ENCODE measurements at regions not wholly inside any gene's neighbourhood (a gene's known extent, or its start where the extent isn't known, plus 50 kb on each side); places are given as distances from the start of the nearest gene placed in this dataset.

- no peak for DNase-seq
Measured at GRCh38 chr3:10743366-10744097, 72.5 kb upstream of the SLC6A11 start.

- DNase-seq, result peak; percentile 0
Measured at GRCh38 chr3:10744098-10744465, 71.9 kb upstream of the SLC6A11 start.

DNA sequence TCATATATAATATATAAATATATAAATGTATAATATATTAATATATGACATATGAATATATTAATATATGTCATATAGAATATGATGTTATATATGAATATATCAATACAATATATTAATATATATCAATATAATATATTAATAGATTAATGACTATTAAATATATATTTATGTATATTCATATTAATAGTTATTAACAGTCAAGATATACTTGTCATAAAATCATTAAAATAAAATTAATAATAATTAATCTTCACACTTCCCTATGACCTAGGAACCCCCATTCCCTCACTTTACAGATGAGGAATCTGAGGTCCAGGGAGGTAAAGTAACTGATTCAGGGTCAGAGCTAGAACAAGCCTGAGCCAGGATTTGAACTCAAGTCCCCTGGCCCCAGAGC, 70.6 kb upstream of the SLC6A11 start:
- no peak for DNase-seq

DNA sequence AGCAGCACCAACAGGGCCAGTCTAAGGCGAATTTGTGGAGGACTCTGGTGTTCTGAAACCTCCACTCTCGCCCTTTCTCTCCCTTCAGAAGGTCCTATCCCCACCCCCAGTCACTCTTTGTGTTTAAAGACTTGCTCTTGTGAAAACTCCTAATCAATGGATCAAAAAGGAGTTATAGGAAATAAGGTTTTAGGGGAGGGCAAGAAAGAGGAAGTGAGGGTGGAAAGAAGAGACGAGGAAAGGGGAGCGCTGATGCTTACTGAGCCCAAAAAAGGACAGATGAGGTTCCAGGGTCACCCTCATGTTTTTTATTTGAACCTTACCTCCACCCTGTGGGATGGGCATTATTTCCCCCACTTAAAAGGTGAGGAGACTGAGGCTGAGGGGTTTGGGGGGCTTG, 70.0 kb upstream of the SLC6A11 start:
- no peak for DNase-seq

DNA sequence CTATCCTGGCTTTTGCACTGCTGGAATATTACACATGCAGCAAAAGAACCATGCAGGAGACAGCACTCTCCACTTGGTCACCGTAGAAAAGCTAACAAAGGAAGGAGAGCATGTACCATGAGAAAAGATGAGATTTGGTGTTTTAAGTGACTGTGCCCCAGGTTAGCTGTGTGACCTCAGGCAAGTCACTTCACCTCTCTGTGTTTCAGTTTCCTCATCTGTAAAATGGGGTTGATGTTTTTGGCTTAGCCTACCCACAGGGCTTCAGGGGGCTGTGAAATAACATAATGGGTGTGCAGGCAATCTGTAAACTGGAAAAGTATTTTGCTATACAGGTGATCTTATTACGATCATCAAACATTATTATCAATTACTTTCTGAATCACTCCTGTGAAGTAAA, 69.3 kb upstream of the SLC6A11 start:
- no peak for DNase-seq

DNA sequence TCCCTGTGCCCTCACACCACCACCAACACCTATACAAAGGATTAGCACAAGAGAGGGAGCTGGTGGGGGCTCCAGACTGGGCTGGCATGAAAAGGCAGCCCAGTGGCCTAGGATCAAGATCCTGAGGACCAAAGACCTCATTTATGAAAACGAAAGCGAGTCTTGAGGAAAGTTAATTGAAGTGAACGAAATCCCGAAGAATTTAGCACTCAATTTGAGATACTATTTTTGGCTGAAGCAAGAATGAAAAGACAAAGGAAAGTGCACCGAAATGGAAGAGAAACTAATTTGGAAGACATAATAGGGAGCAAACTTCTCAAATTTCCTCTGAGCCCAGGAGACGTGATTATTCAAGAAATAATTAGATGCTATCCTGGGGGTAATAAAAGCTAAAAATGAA, 68.7 kb upstream of the SLC6A11 start:
- DNase-seq, result no peak

DNA sequence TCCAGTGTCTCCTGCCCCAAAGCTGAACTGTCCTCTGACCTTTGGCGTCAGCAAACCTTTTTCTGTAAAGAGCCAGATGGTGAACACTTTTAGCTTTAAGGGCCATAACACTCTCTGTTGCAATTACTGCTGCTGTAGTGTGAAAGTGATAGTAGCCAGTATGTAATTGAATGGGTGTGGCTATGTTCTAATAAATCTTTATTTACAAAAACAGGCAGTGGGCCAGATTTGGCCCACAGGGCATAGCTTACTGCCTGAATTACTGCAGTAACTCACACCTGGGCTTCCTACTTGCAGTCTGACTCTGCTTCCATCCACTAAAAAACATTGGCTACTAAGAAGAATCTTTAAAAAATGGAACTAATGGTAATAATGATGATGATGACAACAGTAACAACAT, 68.0 kb upstream of the SLC6A11 start:
- DNase-seq, result no peak

GRCh38 chr3:10753964-10754363, 62.1 kb upstream of the SLC6A11 start:
- no peak for DNase-seq

DNA sequence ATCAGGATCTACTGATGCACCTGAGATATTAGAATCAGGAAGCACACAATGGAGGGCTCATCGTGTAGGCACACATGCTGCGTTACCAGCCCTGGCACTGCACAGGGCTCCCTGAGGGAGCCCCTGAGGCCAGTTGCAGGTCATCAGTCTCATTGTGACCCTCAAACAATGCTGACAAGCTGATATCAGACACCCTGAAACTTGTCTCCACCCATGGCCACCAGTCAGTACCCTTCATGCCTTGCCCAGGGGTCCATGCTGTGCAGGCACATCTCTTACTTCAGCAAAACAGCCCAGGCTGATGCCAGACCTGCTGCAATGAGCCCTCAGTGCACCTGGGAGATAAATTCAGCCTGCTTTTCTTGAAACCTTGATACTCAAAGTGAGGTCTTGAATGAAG, 59.5 kb upstream of the SLC6A11 start:
- no peak for DNase-seq

GRCh38 chr3:10757021-10757820, 58.8 kb upstream of the SLC6A11 start:
- DNase-seq, result no peak

DNA sequence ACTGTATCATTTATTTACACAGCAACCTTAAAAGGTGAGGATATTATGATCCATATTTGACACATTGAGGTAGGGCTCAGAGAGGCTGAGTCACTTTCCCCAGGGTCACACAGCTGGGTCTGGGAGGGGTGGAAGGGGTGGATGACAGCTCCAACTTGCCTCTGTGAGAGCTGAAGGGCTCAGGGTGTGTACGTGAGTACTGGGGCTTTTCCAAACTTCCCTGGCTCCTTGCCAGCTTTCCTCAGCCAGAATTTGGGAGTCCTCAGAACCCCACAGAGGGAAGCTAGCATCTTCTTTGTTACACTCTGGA, 58.3 kb upstream of the SLC6A11 start:
- no peak for DNase-seq

- peak; percentile 22 for DNase-seq
Measured at GRCh38 chr3:10758304-10759037, 57.6 kb upstream of the SLC6A11 start.

DNA sequence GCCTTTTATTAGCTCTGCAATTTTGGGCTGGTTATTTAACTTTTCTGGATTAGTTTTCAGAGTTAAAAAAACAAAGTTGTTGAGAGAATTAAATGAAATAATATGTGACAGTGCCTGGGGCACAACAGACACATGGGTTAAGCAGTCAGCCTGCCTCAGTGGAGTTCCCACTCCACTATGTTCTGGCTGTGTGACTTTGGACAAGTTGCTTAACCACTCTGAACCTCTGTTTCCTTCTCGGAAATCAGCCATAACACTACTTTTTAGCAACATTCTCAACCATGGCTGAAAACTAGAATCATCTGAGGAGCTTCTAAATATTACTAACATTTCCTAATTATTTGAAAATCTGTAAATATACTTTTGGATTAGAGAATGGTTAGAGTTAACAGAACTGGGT, 56.5 kb upstream of the SLC6A11 start:
- no peak for DNase-seq

DNA sequence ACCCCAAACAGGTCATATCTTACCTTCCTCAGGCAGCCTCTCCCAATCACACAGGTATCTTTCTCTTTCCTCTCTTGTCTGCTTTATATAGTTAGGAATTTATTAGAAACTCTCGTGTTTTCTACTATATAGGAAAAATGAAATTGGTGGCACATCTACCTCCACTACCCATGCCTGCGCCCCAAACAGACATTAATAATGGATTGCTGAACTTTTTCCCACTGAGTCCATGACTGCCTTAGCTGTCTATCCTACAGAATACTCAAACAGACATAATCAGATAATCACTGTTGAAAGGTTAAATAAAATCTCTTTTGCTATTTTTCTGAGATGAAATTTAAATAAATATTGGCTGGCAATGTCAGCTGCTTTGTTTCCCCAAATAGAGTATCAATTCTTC, 55.8 kb upstream of the SLC6A11 start:
- no peak for DNase-seq

GRCh38 chr3:10761583-10761982, 54.4 kb upstream of the SLC6A11 start:
- no peak for DNase-seq

- DNase-seq, result no peak
Measured at GRCh38 chr3:10762116-10762515, 53.9 kb upstream of the SLC6A11 start.

- DNase-seq, result no peak
Measured at GRCh38 chr3:10762611-10763247, 53.3 kb upstream of the SLC6A11 start.

DNA sequence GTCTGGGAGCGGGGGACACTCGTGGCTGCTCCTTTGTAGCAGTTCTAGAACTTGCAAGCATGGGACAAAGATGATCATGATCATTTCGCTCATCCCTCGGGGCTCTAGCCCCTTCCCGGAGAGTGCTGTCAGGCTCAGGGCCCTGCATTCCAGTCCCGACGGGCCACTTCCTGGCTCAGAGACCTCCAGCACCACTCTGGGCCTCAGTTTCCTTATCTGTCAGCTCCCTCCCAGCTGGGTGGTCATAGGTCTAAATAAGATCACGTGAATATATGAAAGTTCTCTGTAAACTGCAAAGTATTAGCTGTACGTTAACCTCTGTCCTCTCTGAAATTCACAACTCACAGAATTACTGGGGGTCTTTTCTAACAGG, 52.8 kb upstream of the SLC6A11 start:
- DNase-seq, result no peak

GRCh38 chr3:10763817-10764258, 52.2 kb upstream of the SLC6A11 start:
- no peak for DNase-seq

GRCh38 chr3:10764259-10765051, 51.6 kb upstream of the SLC6A11 start:
- no peak for DNase-seq

DNA sequence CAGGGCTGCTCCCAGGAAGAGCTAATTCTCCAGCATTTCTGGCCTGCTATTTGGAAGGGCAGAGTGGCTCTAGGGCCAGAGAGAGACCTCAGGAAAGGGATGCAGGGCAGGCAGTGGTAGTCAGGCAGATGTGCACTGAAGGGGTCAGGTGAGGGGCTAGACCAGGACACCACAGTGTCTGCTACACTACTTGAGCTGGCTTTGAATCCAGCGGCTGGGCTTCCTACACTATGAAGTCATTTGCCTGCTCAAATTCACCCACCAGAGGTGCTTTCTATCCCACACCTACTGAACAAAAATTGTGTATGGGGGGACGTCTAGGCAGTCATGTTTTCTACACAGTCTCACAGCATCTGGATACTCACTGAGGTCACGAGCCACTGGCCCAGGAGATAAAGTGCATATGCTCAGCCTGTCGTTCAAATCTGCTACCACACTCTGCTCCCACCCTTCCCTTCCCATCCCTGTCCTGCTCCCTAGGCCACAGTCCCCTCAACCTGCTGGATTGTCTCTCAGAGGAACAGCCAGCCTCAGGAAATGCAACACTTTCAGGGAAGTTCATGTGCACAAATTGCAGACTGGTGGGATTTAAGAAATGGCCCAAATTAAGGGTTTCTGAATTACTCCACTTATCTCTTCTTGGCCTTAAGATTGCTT, 49.9 kb upstream of the SLC6A11 start:
- no peak for DNase-seq
